RPMI8226 (cell line): ENCODE measurements at regions not wholly inside any gene's neighbourhood (a gene's known extent, or its start where the extent isn't known, plus 50 kb on each side); places are given as distances from the start of the nearest gene placed in this dataset.

ENCODE experiments used
- DNase-seq: peaks from one replicate; pipeline ENCODE4 v3.0.0-alpha.2; 2015

DNA sequence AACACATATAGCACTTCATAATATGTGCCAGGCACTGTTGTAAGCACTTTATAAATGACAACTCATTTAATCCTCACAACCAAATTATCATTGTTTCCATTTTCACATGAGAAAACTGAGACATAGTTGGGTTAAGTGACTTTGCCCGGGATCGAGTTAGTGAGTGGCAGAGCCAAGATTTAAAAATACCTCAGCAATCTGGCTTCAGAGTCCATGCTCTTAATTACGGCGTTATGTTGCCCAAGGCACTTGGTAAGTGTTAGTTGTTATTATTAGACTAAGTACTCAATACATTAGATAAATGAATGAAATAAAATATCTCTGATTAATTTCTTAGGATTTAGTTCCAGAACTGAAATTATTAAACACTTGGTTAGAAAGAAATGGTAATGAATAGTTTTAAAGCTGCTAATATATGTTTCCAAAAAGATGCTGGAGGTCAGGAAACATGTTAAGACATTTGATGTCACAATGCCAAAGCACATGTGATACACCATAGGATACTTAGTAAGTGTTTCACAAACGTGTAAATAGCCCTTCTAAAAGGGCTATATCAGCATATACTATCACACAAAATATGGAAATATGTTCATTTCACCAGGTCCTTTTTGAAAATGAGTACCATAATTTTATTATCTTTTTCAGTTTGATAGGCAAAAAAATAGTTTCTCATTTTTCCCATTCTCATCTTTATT, 301.9 kb downstream of the GPAT3 start:
- DNase-seq: no peak

GRCh38 chr4:83833920-83834319, 298.0 kb downstream of the GPAT3 start:
- DNase-seq: no peak

DNA sequence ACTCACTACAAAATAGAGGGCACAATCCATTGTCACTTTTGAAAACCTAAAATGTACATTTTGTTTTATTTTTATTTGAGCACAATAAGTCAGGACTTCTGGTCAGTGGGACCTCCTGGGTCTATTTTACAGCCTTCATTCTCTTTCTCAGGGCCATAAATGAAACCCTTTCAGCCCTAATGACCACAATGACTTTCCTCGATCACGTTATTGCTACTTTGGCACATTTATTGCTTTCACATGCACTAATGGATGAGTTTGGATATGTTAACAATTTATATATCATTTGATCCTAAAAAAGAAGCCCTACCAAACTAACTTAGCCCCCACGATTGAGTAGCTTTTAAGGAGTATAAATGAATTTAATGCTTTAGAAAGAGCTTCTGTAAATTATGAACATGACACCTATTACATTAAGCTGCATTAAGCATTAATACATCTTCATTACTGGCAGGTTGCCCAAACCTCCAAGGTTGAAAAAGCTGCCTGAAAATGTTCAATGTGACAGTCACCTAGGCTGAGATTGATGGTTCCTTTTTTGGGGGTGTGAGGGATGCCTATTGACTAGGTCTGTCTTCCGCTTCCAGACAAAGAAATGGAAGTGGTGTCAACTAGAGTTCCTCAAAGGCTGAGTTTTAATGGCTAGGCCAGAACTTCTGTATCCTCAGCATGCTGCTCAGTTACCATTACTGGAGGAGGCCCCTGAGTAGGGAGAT, 296.4 kb downstream of the GPAT3 start:
- no peak for DNase-seq

DNA sequence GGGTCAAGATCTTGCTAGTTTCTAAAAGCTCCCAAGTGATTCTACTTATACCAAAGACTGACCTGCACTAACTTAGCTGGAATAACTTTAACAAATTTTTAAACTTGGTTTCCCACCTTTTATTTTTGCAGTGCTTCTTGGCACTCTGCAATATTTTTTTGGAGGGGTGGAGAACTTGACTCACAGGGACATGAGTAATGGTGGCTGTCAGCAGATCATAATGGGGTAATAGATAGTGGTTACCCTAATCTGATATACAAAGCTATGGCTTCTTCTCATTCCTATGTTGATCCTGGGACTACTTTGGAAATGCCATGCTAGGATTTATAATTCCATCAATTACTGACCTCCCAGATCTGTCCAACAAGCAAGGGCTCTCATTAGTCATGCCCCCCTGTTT, 295.7 kb downstream of the GPAT3 start:
- DNase-seq: no peak

GRCh38 chr4:83830138-83830888, 294.4 kb downstream of the GPAT3 start:
- DNase-seq: no peak

- no peak for DNase-seq
Observed at GRCh38 chr4:83828601-83829000, 292.7 kb downstream of the GPAT3 start.

DNA sequence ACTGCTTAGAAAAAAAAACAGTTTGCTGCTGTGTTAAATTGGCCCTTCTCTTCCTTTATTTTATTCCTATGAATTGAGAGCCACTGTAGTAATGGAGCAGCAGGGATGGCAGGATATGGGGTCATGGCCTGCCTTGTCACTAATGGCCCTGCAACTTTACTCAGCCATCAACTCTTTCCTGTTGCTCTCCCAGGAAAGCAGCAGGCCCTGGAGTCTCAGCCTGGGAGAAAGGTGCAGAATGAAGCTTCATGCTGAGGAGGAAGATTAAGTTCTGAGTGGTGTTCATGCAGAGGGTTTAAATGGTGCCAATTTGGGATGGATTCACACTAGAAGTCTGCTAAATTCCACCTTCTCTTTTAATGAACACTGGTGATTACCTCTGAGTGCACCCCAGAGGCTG, 285.6 kb downstream of the GPAT3 start:
- DNase-seq: no peak

DNA sequence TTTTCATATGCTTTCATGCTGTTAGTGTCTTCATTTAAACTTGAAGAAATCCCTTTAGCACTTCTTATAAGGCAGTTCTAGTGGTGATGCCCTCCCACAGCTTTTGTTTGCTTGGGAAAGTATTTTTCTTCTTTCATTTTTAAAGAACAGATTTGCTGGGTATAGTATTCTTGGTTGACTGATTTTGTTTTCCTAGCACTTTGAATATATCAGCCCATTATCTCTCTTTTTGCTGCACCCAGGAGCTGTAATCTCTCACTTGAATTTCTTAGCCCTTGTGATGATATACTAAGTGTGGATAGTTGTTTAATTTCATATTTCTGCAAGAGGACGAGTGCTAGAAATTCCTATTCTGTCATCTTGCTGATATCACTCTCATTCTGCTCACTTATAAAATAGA, 283.7 kb downstream of the GPAT3 start:
- DNase-seq: no peak

GRCh38 chr4:83810428-83810827, 274.5 kb downstream of the GPAT3 start:
- DNase-seq: no peak

DNA sequence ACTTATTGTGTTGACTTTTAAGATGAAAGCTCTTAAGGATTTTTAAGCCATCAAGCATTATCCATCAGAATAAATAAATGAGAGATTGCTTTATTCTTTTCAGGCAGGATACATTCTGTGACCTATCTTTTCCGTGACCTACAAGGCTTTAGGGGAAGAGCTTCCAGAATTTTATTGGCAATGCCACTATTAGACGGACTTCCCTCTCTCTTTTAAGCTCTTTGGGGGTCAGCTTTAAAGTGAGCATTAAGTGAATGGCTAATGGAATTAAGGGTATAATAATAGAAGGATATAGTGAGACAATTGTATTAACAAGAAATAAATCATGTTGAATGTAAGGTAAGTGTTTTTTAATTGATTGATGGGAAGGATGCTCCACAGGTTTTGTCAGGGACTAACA, 273.7 kb downstream of the GPAT3 start:
- DNase-seq: no peak

GRCh38 chr4:83793481-83793880, 257.6 kb downstream of the GPAT3 start:
- DNase-seq: no peak

GRCh38 chr4:83785891-83786290, 250.0 kb downstream of the GPAT3 start:
- DNase-seq: no peak

GRCh38 chr4:83783215-83783614, 247.3 kb downstream of the GPAT3 start:
- DNase-seq: no peak

DNA sequence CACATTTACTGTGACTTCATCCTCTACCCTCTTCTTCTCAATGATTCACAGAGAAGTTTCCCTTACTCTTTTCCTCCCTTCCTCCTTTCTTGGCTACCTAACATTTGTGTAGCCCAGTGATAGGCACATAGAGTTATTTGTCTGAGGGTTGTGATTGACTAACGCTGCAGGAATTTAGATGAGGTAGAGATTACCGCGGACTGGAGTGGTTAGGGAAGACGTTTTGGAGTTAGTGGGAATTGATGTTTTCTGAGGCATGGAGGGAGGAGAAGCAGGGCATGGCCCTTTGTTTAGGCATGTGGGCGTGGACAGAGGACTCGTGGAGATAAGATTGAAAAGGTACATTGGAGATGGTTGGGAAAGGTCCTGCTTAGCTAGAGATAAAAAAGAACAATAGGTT, 246.7 kb downstream of the GPAT3 start:
- no peak for DNase-seq

DNA sequence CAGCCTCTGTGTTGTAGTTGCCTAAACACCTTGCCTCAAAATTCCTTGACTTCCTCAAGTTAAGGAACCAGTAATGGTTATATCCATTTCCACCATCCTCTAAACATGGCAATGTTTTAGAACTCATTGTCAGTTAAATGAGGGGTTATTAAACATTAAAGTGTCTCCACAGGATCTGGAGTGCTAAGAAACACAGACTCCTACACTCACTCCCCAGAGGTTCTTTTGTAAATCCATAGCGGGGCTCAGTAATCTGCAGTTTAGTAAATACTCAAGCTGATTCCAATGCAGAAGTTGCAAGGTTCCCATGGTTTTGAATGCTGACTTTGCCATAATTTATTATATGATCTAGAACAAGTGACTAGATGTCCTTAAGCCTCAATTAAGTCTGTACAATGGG, 245.5 kb downstream of the GPAT3 start:
- DNase-seq: no peak

- DNase-seq: no peak
Observed at GRCh38 chr4:83780053-83780733, 244.3 kb downstream of the GPAT3 start.

GRCh38 chr4:83779103-83780052, 243.5 kb downstream of the GPAT3 start:
- no peak for DNase-seq

GRCh38 chr4:83772685-83773084, 236.8 kb downstream of the GPAT3 start:
- no peak for DNase-seq

DNA sequence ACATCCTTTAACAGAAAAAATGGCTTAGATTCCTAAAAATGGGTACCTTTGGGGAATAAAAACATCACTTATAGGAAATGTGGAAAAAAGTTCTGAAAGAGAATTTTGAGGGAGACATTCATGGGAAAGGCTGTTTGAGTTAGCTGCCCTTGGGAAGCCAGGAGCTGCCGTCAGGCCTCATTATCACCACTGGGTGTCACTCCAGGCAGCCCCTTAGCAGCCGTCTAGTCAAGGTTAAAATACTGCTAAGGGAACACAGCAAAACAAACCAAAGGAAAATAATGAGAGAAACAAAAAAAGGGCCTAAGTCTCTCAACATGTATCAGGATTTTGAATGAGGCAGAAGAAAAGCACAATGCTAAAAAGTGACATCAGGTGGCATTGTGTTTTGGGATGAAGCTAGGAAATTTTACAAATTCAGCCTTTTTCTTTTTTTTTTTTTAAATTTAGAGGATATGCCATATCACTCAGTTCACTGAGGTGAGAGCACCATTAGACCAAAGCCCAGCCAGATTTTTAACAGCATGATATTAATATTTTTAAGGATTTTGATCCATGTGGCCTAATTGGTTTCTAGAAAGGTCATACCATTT, 235.3 kb downstream of the GPAT3 start:
- DNase-seq: peak; percentile 11

- no peak for DNase-seq
Observed at GRCh38 chr4:83768146-83768545, 232.2 kb downstream of the GPAT3 start.

GRCh38 chr4:83767067-83767466, 231.2 kb downstream of the GPAT3 start:
- no peak for DNase-seq

DNA sequence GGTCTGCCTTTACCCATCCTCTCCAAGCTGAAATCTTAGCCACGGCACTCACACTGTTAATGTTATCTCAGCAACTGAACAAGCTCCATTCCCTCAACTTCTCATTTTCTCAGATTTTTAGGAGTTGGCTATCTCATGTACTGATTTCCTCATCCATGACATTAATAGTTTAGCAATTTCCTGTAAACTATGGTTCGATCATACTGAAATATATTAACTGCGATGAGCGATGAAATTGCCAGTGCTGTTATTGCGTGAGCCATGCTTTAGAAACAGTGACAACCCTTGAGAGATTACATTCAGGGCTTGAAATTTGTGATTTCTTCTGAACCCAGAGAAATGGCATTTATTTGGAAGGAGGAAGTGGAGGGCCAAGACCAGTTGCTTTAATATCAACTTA, 223.7 kb downstream of the GPAT3 start:
- DNase-seq: no peak
